BE2C (cell line): ENCODE measurements at regions not wholly inside any gene's neighbourhood (a gene's known extent, or its start where the extent isn't known, plus 50 kb on each side); places are given as distances from the start of the nearest gene placed in this dataset.

Source experiments
- DNase-seq: peaks from one replicate; pipeline ENCODE4 v3.0.0-alpha.2; 2020
- H3K27me3 ChIP-seq: fragments of 250-450 bp; sonication (Bioruptor Pico); 2 replicates; pipeline ENCODE4 v1.5.1; 2020; ENCODE audit warnings: mild to moderate bottlenecking
- H3K36me3 ChIP-seq: fragments of 250-450 bp; sonication (Bioruptor Pico); 2 replicates; pipeline ENCODE4 v1.5.1; 2020; ENCODE audit warnings: mild to moderate bottlenecking
- H3K4me1 ChIP-seq: fragments of 250-450 bp; sonication (Bioruptor Pico); 2 replicates; pipeline ENCODE4 v1.5.1; 2020
- H3K4me3 ChIP-seq: 2 replicates; pipeline ENCODE4 v1.5.1; 2011; ENCODE audit warnings: low read depth, low read length
- H3K9me3 ChIP-seq: fragments of 250-450 bp; sonication (Bioruptor Pico); 2 replicates; pipeline ENCODE4 v1.5.1; 2020
- CTCF ChIP-seq: IDR thresholded peaks from 2 replicates; pipeline ENCODE4 v1.5.1; 2012; ENCODE audit warnings: mild to moderate bottlenecking, low read depth, low read length

- DNase-seq: no peak
- no peak overlapping the region for H3K4me3 ChIP-seq
- no peak for TF ChIP-seq CTCF
- H3K27me3 ChIP-seq: no peaks in the 10 kb centered on the region
- H3K4me1 ChIP-seq: no peaks in the 10 kb centered on the region
- no peaks in the 10 kb centered on the region for H3K36me3 ChIP-seq
- H3K9me3 ChIP-seq: no peaks in the 10 kb centered on the region
These were observed 290.1 kb downstream of the FOXO1 start for GRCh38 chr13:40376296-40376849.

DNA sequence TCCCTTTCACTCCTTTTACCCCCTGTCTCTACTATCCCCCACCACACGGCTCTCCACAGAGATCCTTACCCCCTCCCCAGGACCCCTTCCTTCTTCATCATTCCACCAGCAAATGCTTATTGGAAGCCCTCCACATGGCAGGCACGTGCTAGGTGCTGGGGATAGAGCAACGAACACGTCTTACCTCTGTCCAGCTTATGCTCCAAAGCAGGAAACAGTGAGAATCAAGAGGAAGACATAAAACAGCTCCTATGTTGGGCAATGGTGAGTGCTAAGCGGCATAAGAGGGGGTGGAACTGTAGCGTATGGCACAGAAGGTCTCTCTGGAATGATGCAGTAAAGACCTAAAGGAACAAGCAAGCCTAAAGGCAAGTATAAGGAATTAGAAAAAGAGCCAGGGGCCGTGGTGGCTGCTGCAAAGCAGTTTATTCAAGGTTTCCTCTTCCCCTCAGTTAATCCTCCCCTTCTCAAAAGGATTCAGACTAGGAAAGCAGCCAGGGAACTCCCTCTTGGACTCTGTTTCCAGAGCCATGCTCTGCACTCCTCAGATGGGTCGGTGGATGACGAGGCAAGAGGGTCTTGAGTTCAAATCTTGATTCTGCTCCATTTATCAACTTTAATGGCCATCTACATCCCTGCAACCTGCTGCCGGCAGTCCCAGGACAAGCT is 289.4 kb downstream of the FOXO1 start:
- Histone ChIP-seq H3K9me3 (no peaks in the 10 kb centered on the region), H3K4me3 (no peak overlapping the region), H3K27me3 (no peaks in the 10 kb centered on the region), H3K4me1 (no peaks in the 10 kb centered on the region), H3K36me3 (no peaks in the 10 kb centered on the region)
- no peak for TF ChIP-seq CTCF
- DNase-seq: no peak

DNA sequence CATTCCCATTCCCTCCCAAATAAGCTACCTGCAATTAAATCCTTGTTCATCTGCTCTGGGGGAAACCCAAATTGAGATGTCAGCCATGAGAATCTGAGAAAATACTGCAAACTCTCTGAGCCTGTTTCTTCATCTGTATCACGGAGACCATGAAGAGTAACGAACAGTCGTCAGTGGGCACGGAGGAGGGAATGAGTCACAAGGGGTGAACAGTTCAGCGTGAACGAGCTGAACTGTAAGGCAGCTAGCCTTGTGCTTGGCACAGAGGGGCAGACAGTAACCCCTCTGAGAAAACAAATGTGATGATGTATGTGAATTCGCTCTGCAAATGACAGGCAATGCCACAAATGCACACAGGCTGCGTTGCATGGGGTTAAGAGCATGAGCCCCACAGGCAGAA is 288.7 kb downstream of the FOXO1 start:
- Histone ChIP-seq H3K27me3 (no peaks in the 10 kb centered on the region), H3K4me1 (no peaks in the 10 kb centered on the region), H3K9me3 (no peaks in the 10 kb centered on the region), H3K36me3 (no peaks in the 10 kb centered on the region), H3K4me3 (no peak overlapping the region)
- DNase-seq: no peak
- TF ChIP-seq CTCF: no peak

DNA sequence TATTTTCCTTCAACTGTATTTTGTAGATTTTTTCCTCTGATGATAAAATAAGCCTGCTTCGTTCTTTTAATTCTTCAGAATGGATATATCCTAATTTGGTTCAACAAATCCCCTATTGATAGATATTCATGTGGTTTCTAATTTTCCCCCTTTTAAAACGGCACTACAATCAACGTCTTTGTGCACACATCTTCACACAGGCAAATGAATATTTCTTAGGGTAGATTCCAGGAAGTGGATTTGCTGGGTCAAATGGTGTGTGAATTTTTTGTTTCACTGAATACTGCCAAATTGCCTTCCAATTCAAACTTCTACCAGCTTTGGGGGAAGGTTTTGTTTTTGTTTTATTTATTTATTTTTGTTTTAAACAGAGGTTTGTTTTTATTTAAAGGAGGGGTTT is 287.2 kb downstream of the FOXO1 start:
- no peaks in the 10 kb centered on the region for H3K4me1 ChIP-seq
- H3K9me3 ChIP-seq: no peaks in the 10 kb centered on the region
- H3K27me3 ChIP-seq: no peaks in the 10 kb centered on the region
- no peak for TF ChIP-seq CTCF
- no peaks in the 10 kb centered on the region for H3K36me3 ChIP-seq
- no peak for DNase-seq
- no peak overlapping the region for H3K4me3 ChIP-seq

- Histone ChIP-seq H3K27me3 (no peaks in the 10 kb centered on the region), H3K9me3 (no peaks in the 10 kb centered on the region), H3K4me3 (no peak overlapping the region), H3K36me3 (no peaks in the 10 kb centered on the region), H3K4me1 (no peaks in the 10 kb centered on the region)
- TF ChIP-seq CTCF: no peak
- no peak for DNase-seq
These were observed 286.5 kb downstream of the FOXO1 start for GRCh38 chr13:40379794-40380578.
